Left ventricle myocardium superior (tissue), 1 donor: ENCODE measurements at regions not wholly inside any gene's neighbourhood (a gene's known extent, or its start where the extent isn't known, plus 50 kb on each side); places are given as distances from the start of the nearest gene placed in this dataset.

Experiments used
- ATAC-seq: fragments of 200-7000 bp; cut with Tn5 transposase; one replicate; pipeline ENCODE4 v1.9.1; 2020; ENCODE audit warnings: mild to moderate bottlenecking, moderate library complexity
- DNase-seq: peaks from one replicate; pipeline ENCODE4 v3.0.0-alpha.2; 2020
- intact Hi-C: fragments of 100-400 bp; cut with micrococcal nuclease; formaldehyde crosslinking; loops from one replicate; pipeline ENCODE4 v1.11.0; 2022
- donor health status: DM: no; HTN: yes; CAD: no; lungs with severe emphysema.

DNA sequence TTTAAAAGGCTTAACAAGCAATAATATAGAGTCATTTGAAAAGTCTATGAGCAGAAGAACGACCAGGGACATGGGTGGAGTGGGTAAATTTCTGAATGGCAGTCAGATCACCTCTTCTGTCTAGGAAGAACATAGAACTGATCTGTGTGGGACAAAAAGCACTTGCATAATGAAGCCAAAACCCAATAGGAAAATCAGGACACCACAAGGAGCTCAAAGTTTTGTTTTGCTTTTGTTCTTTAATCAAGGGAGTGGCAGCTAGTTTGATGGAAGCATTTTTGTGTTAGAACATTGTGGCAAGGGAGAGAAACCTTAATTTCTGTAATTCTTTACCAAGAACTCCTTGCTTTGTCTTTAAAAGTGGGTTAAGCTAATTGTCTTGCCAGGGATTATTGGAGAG is 240.2 kb upstream of the TANK start:
- ATAC-seq (no peak), DNase-seq (no peak)
- intact Hi-C loops: no loop called here

DNA sequence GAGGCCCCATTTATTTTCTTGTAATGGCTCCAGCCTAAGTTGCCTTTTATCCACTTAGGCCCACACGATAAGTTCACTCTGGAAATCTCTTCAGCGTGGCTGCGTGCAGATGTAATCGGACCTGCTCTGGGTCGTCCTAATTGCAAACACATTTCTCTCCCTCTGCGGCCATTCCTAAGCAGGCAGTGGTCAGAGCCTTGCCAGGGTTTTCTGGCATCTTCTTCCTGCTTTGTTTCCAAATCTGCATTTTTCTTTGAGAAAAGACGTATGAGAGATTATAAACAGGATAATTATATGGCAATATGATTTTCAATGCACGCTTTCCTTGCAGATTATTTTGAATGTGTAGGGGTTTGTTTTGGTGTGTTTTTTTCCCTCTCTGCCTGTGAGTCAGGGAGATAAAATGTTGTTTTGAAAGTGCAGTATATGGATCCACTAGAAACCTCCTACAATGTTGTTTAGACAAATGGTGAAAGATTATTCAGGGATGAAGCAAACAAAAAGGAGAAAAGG is 239.4 kb upstream of the TANK start:
- DNase-seq: peak; percentile 41
- peak; percentile 88 for ATAC-seq
- intact Hi-C loops: no loop called here

DNA sequence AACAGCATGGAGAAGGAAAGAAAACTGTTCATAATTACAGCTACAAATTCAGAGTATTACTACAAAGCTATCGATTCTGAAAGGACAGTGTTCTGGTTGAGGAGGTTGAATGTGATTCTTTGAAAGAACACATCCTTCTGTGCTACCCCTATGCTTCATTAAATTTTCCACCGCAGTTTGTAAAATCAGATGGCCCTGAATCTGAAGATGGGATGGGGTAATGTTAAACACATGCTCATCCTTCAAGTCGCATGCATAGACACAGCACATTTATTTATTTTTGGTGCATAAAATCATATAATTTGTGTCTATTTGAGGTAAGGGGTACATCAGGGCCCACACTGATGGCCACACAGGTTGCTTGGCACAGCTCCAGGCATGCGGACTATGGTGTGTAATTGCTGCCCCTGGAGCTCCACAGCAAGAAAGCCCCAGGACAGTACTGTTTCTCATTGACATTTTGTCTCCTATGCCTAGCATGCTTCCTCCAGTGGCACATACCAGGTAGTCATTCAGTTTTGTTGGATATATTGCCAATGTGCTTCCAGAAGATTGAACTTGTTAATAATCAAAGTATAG is 238.8 kb upstream of the TANK start:
- ATAC-seq: no peak
- DNase-seq: peak; percentile 36
- intact Hi-C loops: no loop called here

DNA sequence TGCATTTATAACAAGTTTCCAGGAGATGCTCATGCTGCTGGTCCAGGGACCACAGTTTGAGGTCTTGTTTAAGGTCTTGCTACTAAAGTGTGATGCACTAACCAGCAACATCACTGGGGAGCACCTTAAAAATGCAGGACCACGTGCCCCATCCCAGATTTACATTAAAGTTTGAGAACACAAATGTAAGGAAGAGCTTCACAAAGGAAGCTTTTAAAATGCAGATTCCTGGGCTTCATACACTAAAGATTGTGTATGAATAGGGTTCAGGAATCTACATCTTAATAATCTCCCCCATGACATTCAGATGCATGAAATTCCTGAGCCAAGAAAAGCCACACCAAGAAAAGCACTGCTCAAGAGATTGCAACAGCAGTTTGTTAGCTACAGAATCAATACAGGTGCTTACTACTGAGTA is 235.3 kb upstream of the TANK start:
- intact Hi-C loops: no loop called here
- ATAC-seq: no peak

DNA sequence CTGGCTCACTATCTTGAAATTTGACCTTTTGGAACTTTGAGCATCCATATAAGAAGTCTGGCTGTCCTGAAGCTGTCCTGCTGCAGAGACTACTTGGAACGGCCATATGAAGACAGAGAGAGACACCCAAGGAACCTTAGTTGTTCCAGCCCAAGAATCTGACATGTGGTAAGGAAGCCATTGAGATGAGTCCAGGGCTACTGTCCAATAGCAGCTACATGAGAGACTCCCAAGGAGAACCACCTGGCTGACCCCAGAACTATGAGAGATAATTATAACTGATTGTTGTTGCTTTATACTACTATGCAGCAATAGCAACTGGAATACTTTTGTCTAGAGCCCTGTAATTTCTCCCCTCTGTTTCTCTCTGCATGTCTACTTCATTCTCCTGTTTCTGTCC is 234.3 kb upstream of the TANK start:
- ATAC-seq (no peak), DNase-seq (no peak)
- intact Hi-C loops: no loop called here

More for the DNA sequence above, 235.3 kb upstream of the TANK start:
- DNase-seq: no peak

DNA sequence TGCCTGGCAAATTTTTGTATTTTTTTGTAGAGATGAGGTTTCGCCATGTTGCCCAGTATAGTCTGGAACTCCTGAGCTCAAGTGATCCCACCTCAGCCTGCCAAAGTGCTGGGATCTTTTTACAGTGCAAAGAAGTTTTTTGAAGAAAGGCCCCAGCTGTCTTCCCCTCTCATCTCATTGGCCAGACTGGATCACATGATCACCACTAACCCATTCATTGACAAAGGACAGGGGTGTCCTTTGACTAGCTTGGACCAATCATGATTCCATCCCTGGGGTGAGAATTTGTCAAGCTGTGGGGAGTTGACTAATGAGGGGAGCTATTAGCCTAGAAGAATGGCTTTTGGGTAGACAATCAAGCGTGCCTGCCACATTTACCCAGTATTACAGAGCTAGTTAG is 232.9 kb upstream of the TANK start:
- ATAC-seq: no peak
- no peak for DNase-seq
- intact Hi-C loops: no loop called here

DNA sequence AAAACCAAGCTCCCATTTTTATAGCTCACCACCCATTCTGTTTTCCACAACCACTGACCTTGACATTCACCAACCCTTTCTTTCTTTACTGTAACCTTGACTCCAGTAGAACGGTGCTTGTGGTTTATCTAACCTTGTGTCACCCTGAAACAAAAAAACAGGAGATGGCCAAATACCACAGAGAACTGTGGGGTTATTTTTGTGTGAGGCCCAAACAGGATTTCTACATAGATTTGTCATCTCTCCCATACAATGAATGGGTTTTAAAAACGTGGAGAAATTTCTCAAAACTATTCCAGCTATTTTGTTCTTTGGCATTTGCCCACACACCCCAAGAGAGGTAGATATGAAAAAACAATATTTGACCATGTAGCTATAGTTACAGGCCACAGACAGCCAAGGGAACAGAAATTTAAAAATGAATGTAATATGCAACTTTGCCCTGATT is 231.3 kb upstream of the TANK start:
- no peak for DNase-seq
- intact Hi-C loops: no loop called here
- ATAC-seq: peak; percentile 56

DNA sequence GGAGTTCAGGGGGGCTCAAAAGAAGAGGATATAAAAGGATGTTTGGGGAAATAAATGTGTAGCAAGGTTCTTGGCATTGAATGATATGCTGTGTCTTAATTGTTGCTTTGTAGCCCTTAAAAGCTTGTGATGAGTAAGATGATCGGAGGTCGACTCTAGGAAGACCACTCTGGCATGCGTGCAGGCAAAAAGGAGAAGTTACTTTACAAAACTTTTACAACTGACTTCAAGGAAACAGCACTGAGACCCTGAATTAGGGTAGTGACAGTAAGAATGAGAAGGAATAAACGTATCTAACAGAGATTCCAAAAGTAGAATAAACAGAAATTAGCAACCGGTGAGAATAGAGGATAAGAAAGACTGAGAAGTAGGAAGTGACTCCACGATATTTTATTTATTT is 228.7 kb upstream of the TANK start:
- no peak for DNase-seq
- intact Hi-C loops: no loop called here
- ATAC-seq: no peak

DNA sequence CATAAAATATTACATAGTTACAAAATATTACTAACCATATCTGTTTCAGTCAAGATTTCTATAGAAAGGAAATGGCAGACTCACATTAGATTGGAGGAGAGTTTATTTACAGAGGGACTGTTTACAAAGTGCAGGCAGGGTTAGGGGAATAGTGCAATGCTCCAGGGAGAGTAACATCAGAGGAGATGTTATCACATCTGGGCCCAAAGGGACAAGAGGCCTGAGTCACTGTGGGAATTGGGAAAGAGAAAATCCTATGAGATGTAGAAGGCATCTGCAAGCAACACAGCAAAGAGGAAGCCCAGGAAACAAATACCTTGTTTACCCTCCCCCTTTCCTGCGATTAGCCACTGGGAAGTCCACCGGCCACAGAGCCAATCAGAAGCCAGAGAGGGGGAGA is 227.3 kb upstream of the TANK start:
- no peak for ATAC-seq
- DNase-seq: no peak
- intact Hi-C loops: no loop called here

DNA sequence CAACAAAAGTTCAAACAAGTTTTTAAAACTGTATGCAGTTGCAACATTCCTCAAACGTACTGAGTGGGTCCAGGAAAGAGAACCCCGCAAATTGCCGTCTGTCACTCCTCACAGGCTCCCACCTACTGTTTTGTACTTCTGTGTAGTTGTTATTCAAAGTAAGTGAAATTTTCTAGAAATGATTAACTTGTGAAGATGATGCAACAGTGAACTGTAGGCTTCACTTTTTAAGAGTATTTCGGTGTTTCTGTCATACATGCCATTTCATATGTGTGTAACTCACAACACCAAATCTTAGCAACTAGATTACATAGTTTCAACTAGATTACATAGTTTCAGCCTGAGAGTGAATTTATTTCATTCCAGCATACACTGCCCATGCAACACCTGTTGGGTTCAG is 226.0 kb upstream of the TANK start:
- ATAC-seq (no peak), DNase-seq (no peak)
- intact Hi-C loops: no loop called here

DNA sequence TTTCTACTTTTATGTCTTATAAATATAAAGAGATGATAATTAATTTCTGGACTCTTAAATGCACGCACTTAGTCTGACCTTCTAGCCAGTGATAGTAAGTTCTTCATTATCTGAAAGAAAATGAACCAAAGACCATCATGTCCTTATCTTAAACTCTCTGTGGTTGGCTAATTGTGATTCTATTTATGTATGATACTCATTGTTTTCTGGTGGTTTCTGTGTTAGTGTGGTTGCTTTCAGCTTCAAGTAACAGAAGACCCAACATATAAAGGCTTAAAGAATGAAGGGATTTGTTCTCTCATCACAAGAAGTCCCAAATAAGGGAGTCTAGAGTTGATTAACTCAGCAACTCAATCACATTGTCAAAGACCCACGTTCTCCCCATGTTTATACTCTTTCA is 225.2 kb upstream of the TANK start:
- ATAC-seq (no peak), DNase-seq (no peak)
- intact Hi-C loops: no loop called here

DNA sequence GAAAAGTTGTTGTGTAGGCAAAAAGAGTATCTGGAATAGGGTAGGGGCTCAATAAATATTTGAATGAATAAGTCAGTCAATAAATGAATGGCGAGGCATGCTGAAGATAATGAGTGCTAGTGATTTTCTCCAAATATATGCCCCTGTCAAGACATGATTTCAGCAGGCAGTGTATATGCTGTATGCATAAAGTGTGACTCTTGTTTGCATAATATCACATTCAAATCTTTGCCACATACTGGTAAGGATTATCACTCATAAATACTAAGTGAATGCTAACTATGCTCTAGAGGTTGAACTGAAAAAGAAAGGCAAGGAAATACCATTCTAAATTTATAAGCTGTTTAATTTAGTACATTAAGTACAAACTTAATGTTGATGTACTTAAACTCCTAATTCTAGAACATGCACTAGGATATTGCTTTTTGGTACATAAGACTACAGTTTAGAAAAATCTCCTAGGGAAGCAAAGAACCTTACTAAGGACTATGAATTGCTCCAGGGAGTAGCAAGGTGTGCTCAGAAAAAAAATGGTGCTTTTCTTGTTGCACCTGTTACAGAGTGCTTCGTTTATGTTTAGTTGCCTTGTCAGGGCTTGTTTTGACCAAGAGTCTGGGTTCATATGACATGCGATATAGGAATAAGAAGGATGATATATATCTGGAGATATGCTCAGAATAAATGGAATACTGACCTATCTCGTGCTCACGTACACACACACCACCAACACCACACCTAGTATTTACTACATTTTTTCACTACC is 224.0 kb upstream of the TANK start:
- no peak for ATAC-seq
- intact Hi-C loops: no loop called here
- DNase-seq: no peak

DNA sequence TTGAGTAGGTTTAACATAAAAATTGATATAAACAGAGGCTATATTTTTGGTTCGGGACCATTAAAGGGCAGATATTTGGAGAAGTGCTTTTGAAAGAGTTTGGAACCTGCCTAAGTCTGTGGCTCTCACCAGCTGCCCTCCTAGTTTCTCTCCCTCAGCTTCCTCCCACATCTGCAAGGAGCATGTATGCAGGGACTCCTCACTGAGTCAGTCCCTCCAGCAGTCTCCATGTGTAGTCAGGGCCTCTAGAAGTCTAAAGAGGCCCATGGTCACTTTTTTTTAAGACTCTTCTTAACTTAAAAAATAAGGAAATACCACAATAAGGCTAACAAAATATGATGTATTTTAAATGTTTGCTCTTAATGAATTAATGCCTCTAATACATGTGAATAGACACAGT is 220.0 kb upstream of the TANK start:
- DNase-seq (no peak), ATAC-seq (no peak)
- intact Hi-C loops: no loop called here

DNA sequence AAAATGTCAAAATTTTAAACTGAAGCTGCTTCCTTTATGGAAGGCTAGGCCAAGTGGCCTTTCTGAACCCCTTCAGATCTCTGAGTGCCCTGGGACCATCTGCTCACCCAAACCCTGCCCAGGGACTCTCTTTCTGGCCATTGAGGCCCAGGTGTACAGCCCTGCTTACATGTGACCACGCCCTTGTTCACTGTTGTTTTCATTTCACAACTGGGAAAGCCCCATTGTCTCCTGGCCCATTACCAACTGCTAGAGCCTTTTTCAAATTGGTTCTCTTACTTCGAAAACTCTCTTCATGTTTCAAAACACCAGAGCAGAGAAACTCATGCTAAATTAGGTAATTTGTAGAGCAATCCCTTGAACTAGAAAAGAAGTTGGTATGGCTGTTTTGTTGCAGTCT is 219.5 kb upstream of the TANK start:
- intact Hi-C loops: no loop called here
- ATAC-seq (no peak), DNase-seq (no peak)

DNA sequence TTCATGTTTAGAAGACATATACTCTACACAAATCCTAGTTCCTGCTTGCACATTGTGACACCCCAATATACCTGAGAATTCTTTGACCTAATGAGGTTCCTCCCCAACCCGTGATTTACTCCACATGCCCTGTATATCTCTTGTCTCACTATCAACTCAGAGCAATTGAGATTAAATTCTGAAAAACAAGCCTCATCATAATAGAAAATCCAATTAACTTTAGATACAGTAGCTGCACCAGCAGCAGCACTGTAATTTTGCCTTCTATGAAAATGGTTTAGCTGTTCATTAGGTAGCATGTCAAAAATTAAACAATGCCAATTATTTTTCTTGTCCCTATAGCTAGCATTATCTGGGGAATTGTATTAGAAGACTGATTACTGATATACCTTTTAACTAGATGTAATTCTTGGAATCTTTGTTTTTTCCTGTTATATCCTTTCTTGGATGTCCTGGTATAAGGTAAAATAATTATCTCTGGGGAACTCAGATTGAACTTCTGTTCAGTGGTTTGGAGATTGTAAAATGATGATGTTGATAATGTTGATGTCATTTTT is 218.9 kb upstream of the TANK start:
- intact Hi-C loops: no loop called here
- ATAC-seq (no peak), DNase-seq (no peak)

DNA sequence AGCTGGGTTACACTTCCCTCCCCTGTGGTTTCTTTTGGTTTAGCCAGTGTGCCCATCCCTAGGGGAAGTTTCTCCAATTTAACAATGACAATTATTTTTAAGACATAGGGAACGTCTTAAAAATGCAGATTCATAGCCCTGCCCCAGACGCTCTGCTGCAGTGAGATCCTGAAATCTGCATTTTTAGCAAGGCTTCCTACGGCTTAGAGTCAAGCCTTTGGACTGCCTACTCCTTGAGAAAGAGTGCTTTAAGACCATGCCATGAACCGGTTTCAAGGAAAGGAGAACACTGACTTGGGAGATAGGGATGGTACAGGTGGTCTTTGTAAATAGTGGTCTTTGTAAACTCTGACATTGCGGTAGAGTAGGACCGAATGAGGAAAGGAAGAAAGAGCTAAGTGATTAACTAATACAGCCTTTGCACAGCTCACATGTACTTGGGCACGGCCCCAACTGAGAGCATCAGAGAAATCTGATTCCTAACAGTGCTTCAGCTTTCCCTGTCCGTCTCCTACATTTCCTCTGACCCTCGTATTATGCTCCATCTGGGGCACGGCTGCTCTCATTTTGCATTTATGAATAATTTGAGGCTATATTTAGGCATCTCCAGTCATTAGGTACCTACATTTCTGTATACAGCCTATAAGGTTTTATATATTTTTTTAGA is 217.6 kb upstream of the TANK start:
- intact Hi-C loops: no loop called here
- DNase-seq (peak; percentile 29), ATAC-seq (no peak)

DNA sequence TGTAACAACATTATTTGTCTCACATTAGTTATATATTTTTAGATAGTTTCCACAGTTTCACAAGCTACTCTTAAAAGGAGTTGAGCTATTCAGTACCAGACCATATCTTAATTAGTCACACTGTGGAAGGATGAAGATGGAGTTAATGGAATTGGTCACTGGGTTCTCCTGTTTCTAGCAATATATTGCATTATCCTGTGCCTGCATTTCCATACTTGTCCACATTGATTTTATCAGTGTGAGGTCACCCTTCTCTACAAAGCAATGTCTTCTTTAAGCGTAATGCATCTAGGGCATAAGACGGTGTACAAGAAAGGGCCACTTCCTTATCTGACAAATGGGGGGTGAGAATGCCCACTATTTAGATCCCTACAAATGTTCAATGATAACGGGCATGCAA is 216.8 kb upstream of the TANK start:
- intact Hi-C loops: no loop called here
- no peak for ATAC-seq
- DNase-seq: no peak

DNA sequence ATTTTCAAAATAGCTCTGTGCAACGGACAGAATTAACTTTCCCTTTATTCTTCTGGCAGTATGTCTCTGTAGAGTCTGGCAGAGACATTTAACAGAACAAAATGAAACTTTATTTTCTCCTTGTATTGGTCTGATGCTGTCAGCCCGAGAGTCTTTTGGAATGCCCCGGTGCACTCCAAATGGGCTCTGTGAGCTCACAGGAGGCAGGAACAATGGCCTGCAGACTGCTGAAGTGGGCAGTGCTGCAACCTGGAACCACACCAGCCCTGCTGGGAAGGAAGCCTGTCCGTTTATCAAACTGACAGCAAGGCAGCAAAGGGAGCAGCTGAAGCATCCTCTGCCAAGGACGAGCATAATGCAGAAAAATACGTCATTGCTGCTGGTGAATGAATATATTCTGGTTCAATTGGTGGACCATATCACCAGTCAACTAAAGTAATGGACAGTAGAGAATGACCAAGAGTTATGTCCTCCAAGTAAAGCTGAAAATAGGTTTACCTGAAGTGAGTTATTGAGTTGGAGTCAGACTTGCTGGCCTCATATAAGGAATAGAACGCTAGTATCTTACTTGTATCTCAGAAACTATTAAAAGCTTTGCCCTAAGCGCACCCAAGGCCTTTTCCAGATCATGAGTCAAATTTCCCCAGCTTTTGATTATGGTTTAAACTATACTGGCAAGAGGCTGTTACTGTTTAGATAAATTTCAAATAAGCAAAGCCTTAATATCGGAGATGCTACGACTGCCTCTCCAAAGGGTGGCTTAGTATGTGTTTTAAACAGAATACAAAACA is 207.6 kb upstream of the TANK start:
- ATAC-seq (peak; percentile 90), DNase-seq (peak; percentile 72)
- intact Hi-C loops: no loop called here

DNA sequence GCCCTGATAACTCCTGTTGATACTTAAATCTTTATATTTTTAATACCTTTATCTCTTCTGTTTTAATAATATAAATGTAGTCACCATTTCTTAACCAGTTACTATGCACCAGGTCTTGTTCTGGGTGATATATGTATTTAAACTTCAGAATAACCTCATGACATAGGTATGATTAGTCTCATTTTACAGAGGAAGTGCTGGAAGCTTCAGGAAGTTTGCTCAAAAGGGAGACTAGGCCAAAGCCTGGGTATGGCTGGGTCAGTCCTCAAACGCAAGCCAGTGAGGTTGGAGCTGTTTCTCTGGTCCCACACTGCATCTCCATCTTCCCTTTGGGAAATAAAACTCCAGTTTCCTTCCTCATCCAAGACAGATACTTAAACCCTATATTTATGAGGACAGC is 204.7 kb upstream of the TANK start:
- DNase-seq (no peak), ATAC-seq (no peak)
- intact Hi-C loops: no loop called here
